ENCODE measurements at regions not wholly inside any gene's neighbourhood (a gene's known extent, or its start where the extent isn't known, plus 50 kb on each side); places are given as distances from the start of the nearest gene placed in this dataset.

- Mint-ChIP-seq H3K36me3 (ENCODE audit: unreplicated experiment) (no peaks in the 10 kb centered on the region), H3K27me3 (ENCODE audit: unreplicated experiment) (peaks cover 24% of the 10 kb centered on the region), H3K27ac (ENCODE audit: unreplicated experiment) (no peak overlapping the region), H3K9me3 (ENCODE audit: unreplicated experiment) (no peaks in the 10 kb centered on the region), H3K4me3 (ENCODE audit: unreplicated experiment) (no peak overlapping the region), H3K4me1 (ENCODE audit: unreplicated experiment) (peaks cover 4% of the 10 kb centered on the region)
- DNase-seq (ENCODE audit: extremely low spot score, unreplicated experiment): no peak
- no peak for TF ChIP-seq CTCF (IDR thresholded peaks at IDR 0.05)
Observed at GRCh38 chr13:72194523-72194922, 327.5 kb upstream of the DACH1 start.

GRCh38 chr13:72186730-72187422 is 319.9 kb upstream of the DACH1 start:
- no peaks in the 10 kb centered on the region for H3K36me3 Mint-ChIP-seq (ENCODE audit: unreplicated experiment)
- no peak overlapping the region for H3K4me3 Mint-ChIP-seq (ENCODE audit: unreplicated experiment)
- no peak for DNase-seq (ENCODE audit: extremely low spot score, unreplicated experiment)
- H3K9me3 Mint-ChIP-seq (ENCODE audit: unreplicated experiment): no peaks in the 10 kb centered on the region
- no peak for TF ChIP-seq CTCF (IDR thresholded peaks at IDR 0.05)
- no peaks in the 10 kb centered on the region for H3K4me1 Mint-ChIP-seq (ENCODE audit: unreplicated experiment)
- H3K27ac Mint-ChIP-seq (ENCODE audit: unreplicated experiment): no peak overlapping the region
- H3K27me3 Mint-ChIP-seq (ENCODE audit: unreplicated experiment): peaks cover 2% of the 10 kb centered on the region

DNA sequence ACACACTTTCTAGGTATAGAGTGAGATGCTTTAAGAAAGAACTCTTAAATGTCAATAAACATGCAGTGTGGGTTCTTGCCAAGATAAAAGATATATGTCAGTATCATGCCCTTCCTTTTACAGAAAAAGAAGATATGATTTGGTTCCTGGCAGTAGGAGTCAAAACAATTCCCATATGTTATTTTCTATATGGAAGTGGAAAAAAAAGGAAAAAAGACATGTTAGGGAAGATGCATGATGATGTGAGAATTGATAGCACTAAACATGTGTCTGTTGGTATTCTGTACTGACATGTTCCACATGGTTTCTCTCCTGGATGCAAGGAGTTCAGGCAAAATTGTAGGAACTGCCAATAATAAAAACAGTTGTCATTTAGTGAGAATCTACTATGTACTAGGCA is 318.8 kb upstream of the DACH1 start:
- Mint-ChIP-seq H3K9me3 (ENCODE audit: unreplicated experiment) (no peaks in the 10 kb centered on the region), H3K4me1 (ENCODE audit: unreplicated experiment) (no peaks in the 10 kb centered on the region), H3K27ac (ENCODE audit: unreplicated experiment) (no peak overlapping the region), H3K27me3 (ENCODE audit: unreplicated experiment) (peaks cover under 1% of the 10 kb centered on the region), H3K4me3 (ENCODE audit: unreplicated experiment) (no peak overlapping the region), H3K36me3 (ENCODE audit: unreplicated experiment) (no peaks in the 10 kb centered on the region)
- TF ChIP-seq CTCF (IDR thresholded peaks at IDR 0.05): no peak
- DNase-seq (ENCODE audit: extremely low spot score, unreplicated experiment): no peak

- no peaks in the 10 kb centered on the region for H3K36me3 Mint-ChIP-seq (ENCODE audit: unreplicated experiment)
- no peak overlapping the region for H3K27ac Mint-ChIP-seq (ENCODE audit: unreplicated experiment)
- H3K4me3 Mint-ChIP-seq (ENCODE audit: unreplicated experiment): no peak overlapping the region
- TF ChIP-seq CTCF (IDR thresholded peaks at IDR 0.05): no peak
- H3K4me1 Mint-ChIP-seq (ENCODE audit: unreplicated experiment): no peaks in the 10 kb centered on the region
- H3K9me3 Mint-ChIP-seq (ENCODE audit: unreplicated experiment): no peaks in the 10 kb centered on the region
- DNase-seq (ENCODE audit: extremely low spot score, unreplicated experiment): no peak
- H3K27me3 Mint-ChIP-seq (ENCODE audit: unreplicated experiment): peaks cover 2% of the 10 kb centered on the region
Observed at GRCh38 chr13:72181661-72182060, 314.7 kb upstream of the DACH1 start.

DNA sequence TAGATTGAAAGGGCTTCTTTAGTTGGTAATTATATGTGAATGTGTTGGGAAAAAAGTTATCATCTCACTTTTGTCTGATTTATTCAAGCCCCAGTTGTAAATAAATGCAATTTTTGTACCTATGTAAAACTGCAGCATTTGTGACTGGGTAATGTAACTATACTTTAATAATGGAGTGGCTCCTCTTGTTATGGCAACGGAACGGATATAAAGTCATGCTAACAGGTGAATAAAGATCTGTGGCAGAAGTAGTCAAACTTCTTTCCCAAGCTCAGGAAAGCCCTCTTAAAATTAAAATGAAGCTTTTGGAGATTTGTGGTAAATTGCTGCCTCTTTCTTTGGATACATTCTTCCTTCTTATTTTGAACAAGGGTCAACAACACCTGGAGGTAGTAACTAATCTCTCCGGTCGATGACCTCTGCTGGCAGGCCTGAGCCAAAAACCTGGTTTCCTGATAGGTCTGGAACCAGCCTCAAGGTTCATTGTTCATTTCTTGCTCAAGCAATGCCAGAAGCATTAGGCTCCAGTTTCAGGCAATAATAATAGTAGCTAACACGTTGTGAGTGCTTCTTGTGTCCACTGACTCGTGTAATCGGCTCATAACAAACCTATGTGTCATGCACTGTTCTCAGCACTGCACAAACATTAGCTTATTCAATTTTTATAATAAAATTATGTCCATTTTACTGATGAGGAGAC is 313.4 kb upstream of the DACH1 start:
- DNase-seq (ENCODE audit: extremely low spot score, unreplicated experiment): no peak
- no peak overlapping the region for H3K4me3 Mint-ChIP-seq (ENCODE audit: unreplicated experiment)
- H3K4me1 Mint-ChIP-seq (ENCODE audit: unreplicated experiment): no peaks in the 10 kb centered on the region
- no peaks in the 10 kb centered on the region for H3K9me3 Mint-ChIP-seq (ENCODE audit: unreplicated experiment)
- H3K36me3 Mint-ChIP-seq (ENCODE audit: unreplicated experiment): no peaks in the 10 kb centered on the region
- H3K27me3 Mint-ChIP-seq (ENCODE audit: unreplicated experiment): peaks cover 2% of the 10 kb centered on the region
- H3K27ac Mint-ChIP-seq (ENCODE audit: unreplicated experiment): no peak overlapping the region
- no peak for TF ChIP-seq CTCF (IDR thresholded peaks at IDR 0.05)

Measured in osteocyte (in vitro differentiated cells).